Putamen (tissue), 1 donor: ENCODE measurements at regions not wholly inside any gene's neighbourhood (a gene's known extent, or its start where the extent isn't known, plus 50 kb on each side); places are given as distances from the start of the nearest gene placed in this dataset.
"Not testable (repeated sequence)": the region's sequence is repeated elsewhere in the genome, so short reads cannot be mapped to it uniquely, and the experiment has no call there.

Experiments used
- DNase-seq: peaks from one replicate; pipeline ENCODE4 v3.0.0-alpha.2; 2016; ENCODE audit warnings: low spot score

GRCh38 chr2:32874931-32875330 lies 71.8 kb upstream of the LTBP1 start:
- peak; percentile 37 for DNase-seq

- no peak for DNase-seq
Measured at GRCh38 chr2:32877587-32878510, 68.9 kb upstream of the LTBP1 start.

GRCh38 chr2:32879943-32880342 lies 66.8 kb upstream of the LTBP1 start:
- DNase-seq: not testable (repeated sequence)

- no peak for DNase-seq
Measured at GRCh38 chr2:32882816-32883810, 63.6 kb upstream of the LTBP1 start.

GRCh38 chr2:32884346-32884745 lies 62.4 kb upstream of the LTBP1 start:
- DNase-seq: no peak

GRCh38 chr2:32886397-32887055 lies 60.2 kb upstream of the LTBP1 start:
- DNase-seq: not testable (repeated sequence)

- DNase-seq: no peak
Measured at GRCh38 chr2:32887125-32887524, 59.6 kb upstream of the LTBP1 start.

GRCh38 chr2:32894119-32894728 lies 52.5 kb upstream of the LTBP1 start:
- no peak for DNase-seq

GRCh38 chr2:32895424-32895823 lies 51.3 kb upstream of the LTBP1 start:
- no peak for DNase-seq
